Mesenchymal stem cell (in vitro differentiated cells and primary cell): ENCODE measurements at regions not wholly inside any gene's neighbourhood (a gene's known extent, or its start where the extent isn't known, plus 50 kb on each side); places are given as distances from the start of the nearest gene placed in this dataset.
A peak's percentile ranks its signal among the peaks of the same experiment; 100 is the strongest.
"Not testable (repeated sequence)": the region's sequence is repeated elsewhere in the genome, so short reads cannot be mapped to it uniquely, and the experiment has no call there.

Experiments
- DNase-seq: peaks from one replicate; pipeline ENCODE4 v3.0.0-alpha.2; 2013
- H2AFZ ChIP-seq: one replicate; pipeline ENCODE4 v1.6.1; 2013; ENCODE audit warnings: low read depth, mild to moderate bottlenecking, control low read depth, inconsistent platforms, low read length, moderate library complexity
- H2AK5ac ChIP-seq: 2 replicates; pipeline ENCODE4 v1.6.1; 2013; ENCODE audit warnings: low read length, moderate library complexity, mild to moderate bottlenecking, inconsistent platforms; ENCODE audit not compliant: severe bottlenecking
- H2BK120ac ChIP-seq: one replicate; pipeline ENCODE4 v1.6.1; 2013; ENCODE audit warnings: low read depth, mild to moderate bottlenecking, inconsistent platforms, low read length, moderate library complexity
- H2BK12ac ChIP-seq, 2 experiments: one replicate each; pipeline ENCODE4 v1.6.1; 2013; ENCODE audit warnings: inconsistent platforms in 2 of 2, low read length in 2 of 2, mild to moderate bottlenecking in 2 of 2, moderate library complexity in 2 of 2, control low read depth in 1 of 2
- H2BK15ac ChIP-seq: one replicate; pipeline ENCODE4 v1.6.1; 2013; ENCODE audit warnings: mild to moderate bottlenecking, low read depth, inconsistent platforms; ENCODE audit not compliant: poor library complexity, severe bottlenecking
- H2BK5ac ChIP-seq: 2 replicates; pipeline ENCODE4 v1.6.1; 2013; ENCODE audit warnings: low read depth, mild to moderate bottlenecking, low read length, control low read depth, inconsistent platforms; ENCODE audit not compliant: poor library complexity, severe bottlenecking
- H3K14ac ChIP-seq, 2 experiments: one replicate each; pipeline ENCODE4 v1.6.1; 2013; ENCODE audit warnings: inconsistent platforms in 2 of 2, low read length in 2 of 2, control low read depth in 1 of 2, mild to moderate bottlenecking in 1 of 2, moderate library complexity in 1 of 2
- H3K18ac ChIP-seq, 2 experiments: one replicate each; pipeline ENCODE4 v1.6.1; 2013; ENCODE audit warnings: inconsistent platforms in 2 of 2, low read length in 2 of 2, control low read depth in 1 of 2, low read depth in 1 of 2, mild to moderate bottlenecking in 1 of 2
- H3K23ac ChIP-seq, 2 experiments: one replicate each; pipeline ENCODE4 v1.6.1; 2013; ENCODE audit warnings: inconsistent platforms in 2 of 2, low read length in 2 of 2, mild to moderate bottlenecking in 2 of 2, moderate library complexity in 2 of 2, control low read depth in 1 of 2
- H3K27ac ChIP-seq: 2 replicates; pipeline ENCODE4 v1.5.1; 2013; ENCODE audit warnings: mild to moderate bottlenecking, moderate library complexity, low read length, control low read depth, inconsistent platforms; ENCODE audit not compliant: poor library complexity, severe bottlenecking
- H3K27me3 ChIP-seq, 2 experiments: 2 replicates each; pipeline versions ENCODE4 v1.6.1 to v1.7.0; 2013; ENCODE audit warnings: low read length in 2 of 2, mild to moderate bottlenecking in 2 of 2, moderate library complexity in 2 of 2, control low read depth in 1 of 2, inconsistent platforms in 1 of 2; ENCODE audit not compliant: control insufficient read depth in 1 of 2, insufficient read depth in 1 of 2
- H3K36me3 ChIP-seq, 2 experiments: 2 replicates each; pipeline versions ENCODE4 v1.6.1 to v1.7.0; 2013; ENCODE audit warnings: low read length in 2 of 2, control low read depth in 1 of 2, inconsistent platforms in 1 of 2, low read depth in 1 of 2, mild to moderate bottlenecking in 1 of 2; ENCODE audit not compliant: insufficient read depth in 2 of 2, control insufficient read depth in 1 of 2
- H3K4ac ChIP-seq, 2 experiments: one replicate each; pipeline ENCODE4 v1.6.1; 2013; ENCODE audit warnings: inconsistent platforms in 2 of 2, low read length in 2 of 2, mild to moderate bottlenecking in 2 of 2, moderate library complexity in 2 of 2, control low read depth in 1 of 2, low read depth in 1 of 2
- H3K4me1 ChIP-seq: 2 replicates; pipeline ENCODE4 v1.6.1; 2013; ENCODE audit warnings: low read depth, low read length, control low read depth; ENCODE audit not compliant: control insufficient read depth, insufficient read depth
- H3K4me2 ChIP-seq: 2 replicates; pipeline ENCODE4 v1.6.1; 2013; ENCODE audit warnings: low read length, mild to moderate bottlenecking, inconsistent platforms; ENCODE audit not compliant: poor library complexity, severe bottlenecking
- H3K4me3 ChIP-seq, 2 experiments: 2 replicates each; pipeline versions ENCODE4 v1.5.1 to v1.7.0; 2013; ENCODE audit warnings: low read length in 2 of 2, mild to moderate bottlenecking in 2 of 2, control low read depth in 1 of 2, low read depth in 1 of 2; ENCODE audit not compliant: insufficient read depth in 1 of 2
- H3K79me1 ChIP-seq: replicated peaks from 2 replicates; pipeline ENCODE4 v1.6.1; 2013; ENCODE audit warnings: mild to moderate bottlenecking, control low read depth, low read length, inconsistent platforms; ENCODE audit not compliant: poor library complexity, severe bottlenecking
- H3K9ac ChIP-seq: 2 replicates; pipeline ENCODE4 v1.7.0; 2013; ENCODE audit warnings: mild to moderate bottlenecking, low read length, moderate library complexity
- H3K9me3 ChIP-seq: 2 replicates; pipeline ENCODE4 v1.7.0; 2013; ENCODE audit warnings: mild to moderate bottlenecking, low read length; ENCODE audit not compliant: control insufficient read depth
- H4K8ac ChIP-seq: one replicate; pipeline ENCODE4 v1.6.1; 2013; ENCODE audit warnings: inconsistent platforms, mild to moderate bottlenecking, low read length, moderate library complexity
- H4K91ac ChIP-seq: one replicate; pipeline ENCODE4 v1.6.1; 2013; ENCODE audit warnings: mild to moderate bottlenecking, low read length, inconsistent platforms
- WGBS: methylation state at CpG from one replicate; pipeline ENCODE4 v1.1.7; 2013; ENCODE audit warnings: mixed read lengths; 5-methylcytosine and 5-hydroxymethylcytosine counted together

DNA sequence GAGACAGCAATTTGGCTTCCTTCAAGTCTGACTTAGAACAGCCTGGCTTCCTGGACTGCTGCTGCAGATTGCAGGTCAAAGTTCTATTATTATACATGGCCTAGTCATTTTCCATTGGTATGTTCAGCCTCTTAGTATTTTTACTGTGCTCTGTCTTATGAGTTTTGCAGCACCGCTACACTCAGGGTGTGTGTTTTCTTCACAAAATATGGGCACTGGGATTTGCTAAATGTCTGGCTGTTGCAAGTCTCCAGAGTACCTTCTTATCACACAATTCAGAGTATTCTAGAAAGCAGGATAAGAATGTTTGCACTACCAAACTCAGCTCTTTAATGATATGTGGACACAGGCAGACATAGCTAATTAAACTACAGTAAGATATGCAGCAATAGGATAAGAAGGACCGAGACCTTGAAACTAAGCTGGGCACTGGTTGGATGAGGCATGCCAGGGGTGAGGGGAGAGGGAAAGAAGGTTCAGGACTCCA, 203.0 kb upstream of the PDZRN3 start:
- no peaks in the 10 kb centered on the region for H3K36me3 ChIP-seq
- H4K8ac ChIP-seq, result no peak overlapping the region
- H3K14ac ChIP-seq, result no peak overlapping the region
- no peak overlapping the region for H2BK5ac ChIP-seq
- no peak overlapping the region for H3K4me2 ChIP-seq
- H2AK5ac ChIP-seq, result no peak overlapping the region
- no peak overlapping the region for H3K4ac ChIP-seq
- WGBS, result 60% methylated on average over 2 of the region's 2 CpGs
- H3K27me3 ChIP-seq, result no peaks in the 10 kb centered on the region
- H4K91ac ChIP-seq, result no peak overlapping the region
- no peak overlapping the region for H2AFZ ChIP-seq
- no peak overlapping the region for H2BK12ac ChIP-seq
- H3K27ac ChIP-seq, result no peak overlapping the region
- no peaks in the 10 kb centered on the region for H3K9me3 ChIP-seq
- no peak for DNase-seq
- H2BK120ac ChIP-seq, result no peak overlapping the region
- no peak overlapping the region for H2BK15ac ChIP-seq
- no peaks in the 10 kb centered on the region for H3K79me1 ChIP-seq
- no peak overlapping the region for H3K4me3 ChIP-seq
- H3K23ac ChIP-seq, result no peak overlapping the region
- H3K18ac ChIP-seq, result no peak overlapping the region
- peak overlapping the region; percentile 53 for H3K9ac ChIP-seq
- H3K4me1 ChIP-seq, result peaks cover 2% of the 10 kb centered on the region

DNA sequence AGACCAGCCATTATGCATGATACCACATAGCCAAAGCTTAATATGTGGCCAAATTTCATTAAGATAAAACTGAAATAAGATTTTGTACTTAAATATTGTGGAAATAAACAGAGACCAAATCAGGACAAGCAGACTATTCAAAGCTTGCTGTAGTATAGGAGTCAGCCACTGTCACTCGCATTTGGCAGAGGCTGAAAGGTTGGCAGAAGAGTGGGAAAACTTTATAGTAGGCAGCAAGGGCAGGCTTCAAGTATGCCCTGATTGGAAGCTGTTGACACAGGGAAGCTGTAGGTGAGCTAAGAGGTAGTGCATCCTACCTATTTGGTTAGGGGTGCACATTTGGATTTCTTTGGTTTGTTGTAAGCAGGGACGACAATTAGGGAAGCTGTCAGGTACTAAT, 202.5 kb upstream of the PDZRN3 start:
- Histone ChIP-seq H3K4ac (peak overlapping the region in 1 of 2 experiments; percentile 51), H3K79me1 (no peaks in the 10 kb centered on the region), H3K27me3 (no peaks in the 10 kb centered on the region), H3K18ac (no peak overlapping the region), H3K9me3 (no peaks in the 10 kb centered on the region), H2BK120ac (no peak overlapping the region), H4K8ac (no peak overlapping the region), H3K27ac (no peak overlapping the region), H3K4me1 (peaks cover 2% of the 10 kb centered on the region), H3K4me3 (no peak overlapping the region), H4K91ac (no peak overlapping the region), H3K23ac (no peak overlapping the region), H2BK12ac (no peak overlapping the region), H2AK5ac (no peak overlapping the region), H2AFZ (no peak overlapping the region), H3K36me3 (no peaks in the 10 kb centered on the region), H3K9ac (peak overlapping the region; percentile 53), H3K4me2 (no peak overlapping the region), H2BK5ac (no peak overlapping the region), H3K14ac (no peak overlapping the region), H2BK15ac (no peak overlapping the region)
- 89% methylated on average over 2 of the region's 2 CpGs for WGBS
- DNase-seq, result no peak

DNA sequence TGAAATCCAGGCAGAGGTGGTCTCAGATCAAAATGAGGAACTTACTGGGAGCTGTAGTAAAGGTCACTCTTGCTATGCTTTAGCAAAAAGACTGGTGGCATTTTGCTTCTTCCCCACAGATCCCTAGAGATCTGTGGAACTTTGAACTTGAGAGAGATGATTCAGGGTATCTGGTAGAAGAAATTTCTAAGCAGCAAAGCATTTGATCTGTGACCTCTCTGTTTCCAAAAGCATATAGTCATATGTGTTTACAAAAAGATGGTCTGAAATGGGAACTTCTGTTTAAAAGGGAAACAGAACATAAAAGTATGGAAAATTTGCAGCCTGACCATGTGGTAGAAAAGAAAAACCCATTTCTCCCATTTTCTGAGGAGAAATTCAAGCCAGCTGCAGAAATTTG, 196.2 kb upstream of the PDZRN3 start:
- H4K91ac ChIP-seq, H2BK5ac ChIP-seq, H2BK120ac ChIP-seq: not testable (repeated sequence)

DNA sequence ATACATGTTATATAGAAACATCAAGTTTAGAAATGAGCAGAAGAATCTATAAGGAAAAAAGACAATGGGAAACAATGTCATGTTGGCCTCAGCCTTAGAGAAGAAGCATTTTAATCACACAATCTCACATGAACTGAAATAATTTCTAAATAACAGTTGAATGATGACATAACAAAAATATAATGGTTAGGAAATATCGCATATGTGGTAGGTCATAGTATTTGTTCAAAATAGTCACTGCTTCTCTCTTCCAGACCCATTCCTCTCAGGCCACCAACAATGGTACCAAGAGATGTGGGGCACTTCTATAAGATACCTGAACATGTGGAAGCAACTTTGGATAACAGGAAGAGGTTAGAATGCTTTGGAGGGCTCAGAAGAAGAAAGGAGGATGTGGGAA, 195.7 kb upstream of the PDZRN3 start:
- Histone ChIP-seq H3K4me1 (no peaks in the 10 kb centered on the region), H3K27ac (no peak overlapping the region), H3K36me3 (no peaks in the 10 kb centered on the region), H3K79me1 (no peaks in the 10 kb centered on the region), H4K8ac (no peak overlapping the region), H2AFZ (no peak overlapping the region), H2BK12ac (no peak overlapping the region), H3K18ac (no peak overlapping the region), H3K14ac (no peak overlapping the region), H3K4me2 (no peak overlapping the region), H2BK5ac (no peak overlapping the region), H3K4me3 (peak overlapping the region in 1 of 2 experiments; percentile 13), H3K9ac (peak overlapping the region; percentile 3), H4K91ac (no peak overlapping the region), H3K27me3 (no peaks in the 10 kb centered on the region), H3K23ac (no peak overlapping the region), H3K4ac (no peak overlapping the region), H2BK120ac (no peak overlapping the region), H3K9me3 (peaks cover 4% of the 10 kb centered on the region), H2AK5ac (no peak overlapping the region), H2BK15ac (no peak overlapping the region)
- DNase-seq, result no peak
- no CpG with 5 or more reads among the region's 1 CpG for WGBS

More for the DNA sequence above, 196.2 kb upstream of the PDZRN3 start:
- H2AFZ ChIP-seq, H2BK15ac ChIP-seq, H3K18ac ChIP-seq, H3K27ac ChIP-seq, H3K36me3 ChIP-seq, H3K79me1 ChIP-seq, H4K8ac ChIP-seq, H3K4ac ChIP-seq, H3K4me1 ChIP-seq, H3K14ac ChIP-seq, H2AK5ac ChIP-seq, H3K27me3 ChIP-seq, H2BK12ac ChIP-seq, H3K4me2 ChIP-seq, H3K23ac ChIP-seq, H3K9me3 ChIP-seq: not testable (repeated sequence)
- Histone ChIP-seq H3K4me3 (peak overlapping the region in 1 of 2 experiments; percentile 13), H3K9ac (peak overlapping the region; percentile 57)
- DNase-seq, result peak; percentile 36
